DMS153 (cell line): ENCODE measurements at regions not wholly inside any gene's neighbourhood (a gene's known extent, or its start where the extent isn't known, plus 50 kb on each side); places are given as distances from the start of the nearest gene placed in this dataset.

ENCODE experiments used
- DNase-seq: peaks from one replicate; lab custom pipeline; 2025; lab: John Stamatoyannopoulos, UW

DNA sequence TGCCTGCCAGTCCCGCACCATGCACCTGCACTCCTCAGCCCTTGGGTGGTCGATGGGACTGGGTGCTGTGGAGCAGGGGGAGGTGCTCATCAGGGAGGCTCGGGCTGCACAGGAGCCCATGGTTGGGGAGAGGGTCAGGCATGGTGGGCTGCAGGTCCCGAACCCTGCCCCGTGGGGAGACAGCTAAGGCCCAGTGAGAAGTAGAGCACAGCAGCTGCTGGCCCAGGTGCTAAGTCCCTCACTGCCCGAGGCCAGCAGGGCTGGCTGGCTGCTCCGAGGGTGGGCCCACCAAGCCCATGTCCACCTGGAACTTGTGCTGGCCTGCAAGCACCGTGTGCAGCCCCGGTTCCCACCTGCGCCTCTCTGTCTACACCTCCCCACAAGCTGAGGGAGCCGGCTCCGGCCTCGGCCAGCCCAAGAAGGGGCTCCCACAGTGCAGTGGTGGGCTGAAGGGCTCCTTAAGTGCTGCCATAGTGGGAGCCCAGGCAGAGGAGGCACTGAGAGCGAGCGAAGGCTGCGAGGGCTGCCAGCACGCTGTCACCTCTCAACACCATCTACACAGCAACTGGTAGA, 88.5 kb upstream of the ELAVL2 start:
- DNase-seq, result no peak

DNA sequence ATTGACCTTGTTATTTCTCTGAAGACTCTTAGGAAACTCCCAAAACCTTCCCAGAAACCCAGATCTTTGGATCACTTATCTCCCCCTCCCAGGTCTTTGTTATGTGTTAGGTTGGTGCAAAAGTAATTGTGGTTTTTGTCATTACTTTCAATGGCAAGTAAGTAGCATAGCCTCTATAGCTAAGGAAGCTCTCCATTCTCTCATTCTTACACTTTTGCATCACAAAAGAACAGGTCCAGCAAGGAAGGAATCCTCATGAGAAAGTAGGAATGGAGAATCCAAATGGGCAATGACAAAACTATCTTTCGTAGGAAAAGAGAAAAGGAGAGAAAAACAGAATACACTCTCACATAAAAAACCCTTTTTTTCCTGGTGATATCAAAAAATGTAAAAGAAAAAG, 81.3 kb upstream of the ELAVL2 start:
- no peak for DNase-seq

DNA sequence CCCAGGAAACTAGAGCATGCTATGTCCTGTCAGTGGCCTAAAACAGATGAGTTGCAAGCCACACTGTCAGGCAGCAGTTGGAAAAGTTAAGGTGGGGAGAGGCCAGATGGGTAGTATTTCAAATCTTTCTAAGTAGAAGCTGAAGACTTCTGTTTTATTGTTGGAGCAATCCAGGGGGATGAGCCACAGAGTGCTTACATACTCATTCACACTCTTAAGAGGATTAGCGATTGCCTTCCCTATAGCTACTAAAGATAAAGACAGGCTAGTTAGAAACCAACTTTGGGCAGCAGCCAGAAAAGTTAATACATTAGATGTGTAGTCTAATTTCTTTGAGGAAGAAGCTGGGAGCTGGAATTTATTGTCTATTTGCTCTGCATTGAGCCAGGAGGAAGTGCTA, 61.7 kb upstream of the ELAVL2 start:
- DNase-seq, result no peak
